Neural progenitor cell (in vitro differentiated cells): ENCODE measurements at regions not wholly inside any gene's neighbourhood (a gene's known extent, or its start where the extent isn't known, plus 50 kb on each side); places are given as distances from the start of the nearest gene placed in this dataset.

Source experiments
- DNase-seq: peaks from one replicate; pipeline ENCODE4 v3.0.0-alpha.2; 2016; ENCODE audit warnings: low spot score
- H2AFZ ChIP-seq: fragments of 200-600 bp; sonication (generic); replicated peaks from 2 replicates; pipeline ENCODE4 v1.6.1; 2016; ENCODE audit warnings: antibody characterized with exemption
- H3F3A ChIP-seq: fragments of 200-600 bp; sonication (generic); 2 replicates; pipeline ENCODE4 v1.6.1; 2016; ENCODE audit warnings: antibody characterized with exemption, low read depth
- H3K27ac ChIP-seq: fragments of 200-600 bp; sonication (generic); 2 replicates; pipeline ENCODE4 v1.5.1; 2016; ENCODE audit warnings: mild to moderate bottlenecking
- H3K27me3 ChIP-seq: fragments of 200-600 bp; sonication (generic); 2 replicates; pipeline ENCODE4 v1.6.1; 2016; ENCODE audit warnings: mild to moderate bottlenecking, moderate library complexity
- H3K36me3 ChIP-seq: fragments of 200-600 bp; sonication (generic); 2 replicates; pipeline ENCODE4 v1.5.1; 2016
- H3K4me1 ChIP-seq: fragments of 200-600 bp; sonication (generic); 2 replicates; pipeline ENCODE4 v1.6.1; 2016; ENCODE audit warnings: mixed run types
- H3K4me2 ChIP-seq: fragments of 200-600 bp; sonication (generic); 2 replicates; pipeline ENCODE4 v1.6.1; 2016
- H3K4me3 ChIP-seq: fragments of 200-600 bp; sonication (generic); 2 replicates; pipeline ENCODE4 v1.5.1; 2016
- H3K79me2 ChIP-seq: fragments of 200-600 bp; sonication (generic); 2 replicates; pipeline ENCODE4 v1.6.1; 2016; ENCODE audit warnings: low read depth
- H3K9ac ChIP-seq: fragments of 200-600 bp; sonication (generic); 2 replicates; pipeline ENCODE4 v1.6.1; 2016
- H3K9me3 ChIP-seq: fragments of 200-600 bp; sonication (generic); 2 replicates; pipeline ENCODE4 v1.5.1; 2016; ENCODE audit warnings: low read depth
- H4K20me1 ChIP-seq: fragments of 200-600 bp; sonication (generic); 2 replicates; pipeline ENCODE4 v1.6.1; 2016; ENCODE audit warnings: low read depth
- H3K27ac Mint-ChIP-seq: 3 replicates; pipeline ENCODE4 v1.8.0; 2021; ENCODE audit warnings: mixed read lengths
- H3K27me3 Mint-ChIP-seq: 2 replicates; pipeline ENCODE4 v1.8.0; 2022; ENCODE audit warnings: low read depth, mild to moderate bottlenecking, inconsistent platforms, moderate library complexity, mixed read lengths; ENCODE audit not compliant: insufficient read depth
- H3K36me3 Mint-ChIP-seq: 3 replicates; pipeline ENCODE4 v1.8.0; 2021; ENCODE audit warnings: mixed read lengths
- H3K4me1 Mint-ChIP-seq: 3 replicates; pipeline ENCODE4 v1.8.0; 2021; ENCODE audit warnings: mixed read lengths
- H3K4me3 Mint-ChIP-seq: 3 replicates; pipeline ENCODE4 v1.8.0; 2021; ENCODE audit warnings: mild to moderate bottlenecking, moderate library complexity, mixed read lengths
- H3K9me3 Mint-ChIP-seq: 3 replicates; pipeline ENCODE4 v1.8.0; 2020; ENCODE audit warnings: mixed read lengths
- CTCF ChIP-seq: fragments of 200-600 bp; sonication (generic); IDR thresholded peaks from 2 replicates; pipeline ENCODE4 v1.5.1; 2017; ENCODE audit warnings: antibody characterized with exemption, mild to moderate bottlenecking
- EZH2 ChIP-seq: fragments of 200-600 bp; sonication (generic); IDR thresholded peaks from 2 replicates; pipeline ENCODE4 v1.6.1; 2017; ENCODE audit warnings: antibody characterized with exemption, mild to moderate bottlenecking, moderate library complexity
- EZH2phosphoT487 ChIP-seq: fragments of 200-600 bp; sonication (generic); IDR thresholded peaks from 2 replicates; pipeline ENCODE4 v1.6.1; 2017; ENCODE audit warnings: antibody characterized with exemption

DNA sequence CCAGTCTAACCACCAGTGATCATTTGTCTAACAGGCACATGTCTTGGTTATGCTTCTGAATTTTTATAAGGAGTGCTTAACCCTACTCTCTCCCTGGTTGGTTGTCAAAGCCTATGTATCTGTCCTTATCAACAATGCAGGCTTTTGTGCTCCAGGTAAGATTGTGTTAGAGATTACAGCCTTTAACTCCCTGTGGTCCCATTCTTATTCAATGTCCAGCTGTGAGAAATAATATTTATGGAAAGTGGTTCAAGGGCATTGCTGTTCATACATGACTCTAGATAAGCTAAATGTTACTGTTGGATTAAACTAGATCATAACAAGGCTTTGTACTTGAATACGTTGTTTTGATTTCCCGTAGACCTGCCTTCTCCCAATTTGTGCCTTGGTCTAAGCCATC lies 146.1 kb upstream of the TSC22D2 start:
- Histone ChIP-seq H3K36me3 (no peaks in the 10 kb centered on the region), H3K4me2 (no peak overlapping the region), H3F3A (no peaks in the 10 kb centered on the region), H3K4me3 (no peak overlapping the region), H3K9ac (no peak overlapping the region), H3K9me3 (no peaks in the 10 kb centered on the region), H3K79me2 (no peaks in the 10 kb centered on the region), H3K4me1 (no peaks in the 10 kb centered on the region), H3K27ac (no peak overlapping the region), H3K27me3 (no peaks in the 10 kb centered on the region), H4K20me1 (no peaks in the 10 kb centered on the region), H2AFZ (no peak overlapping the region)
- Mint-ChIP-seq H3K27ac (no peak overlapping the region), H3K4me3 (no peak overlapping the region), H3K9me3 (no peaks in the 10 kb centered on the region), H3K27me3 (no peaks in the 10 kb centered on the region), H3K36me3 (no peaks in the 10 kb centered on the region), H3K4me1 (peaks cover 5% of the 10 kb centered on the region)
- no peak for DNase-seq
- TF ChIP-seq EZH2 (no peak), EZH2phosphoT487 (no peak), CTCF (no peak)

GRCh38 chr3:150261418-150261817 lies 146.7 kb upstream of the TSC22D2 start:
- Mint-ChIP-seq H3K4me3 (no peak overlapping the region), H3K27me3 (no peaks in the 10 kb centered on the region), H3K4me1 (peaks cover 5% of the 10 kb centered on the region), H3K36me3 (no peaks in the 10 kb centered on the region), H3K9me3 (peaks cover 3% of the 10 kb centered on the region), H3K27ac (no peak overlapping the region)
- no peaks in the 10 kb centered on the region for H3K4me1 ChIP-seq
- H4K20me1 ChIP-seq, result no peaks in the 10 kb centered on the region
- H3K36me3 ChIP-seq, result no peaks in the 10 kb centered on the region
- DNase-seq, result no peak
- no peaks in the 10 kb centered on the region for H3K27me3 ChIP-seq
- H3K4me3 ChIP-seq, result no peak overlapping the region
- H3K9me3 ChIP-seq, result no peaks in the 10 kb centered on the region
- H3K4me2 ChIP-seq, result no peak overlapping the region
- no peaks in the 10 kb centered on the region for H3K79me2 ChIP-seq
- TF ChIP-seq EZH2 (no peak), CTCF (no peak), EZH2phosphoT487 (no peak)
- no peak overlapping the region for H3K9ac ChIP-seq
- no peak overlapping the region for H3K27ac ChIP-seq
- no peak overlapping the region for H2AFZ ChIP-seq
- no peaks in the 10 kb centered on the region for H3F3A ChIP-seq

GRCh38 chr3:150260398-150260710 lies 147.7 kb upstream of the TSC22D2 start:
- no peak overlapping the region for H3K27ac Mint-ChIP-seq
- H3K36me3 Mint-ChIP-seq, result no peaks in the 10 kb centered on the region
- DNase-seq, result no peak
- TF ChIP-seq EZH2phosphoT487 (no peak), CTCF (no peak), EZH2 (no peak)
- Histone ChIP-seq H2AFZ (no peak overlapping the region), H3K4me3 (no peak overlapping the region), H3K9ac (no peak overlapping the region), H3K27me3 (no peaks in the 10 kb centered on the region), H4K20me1 (no peaks in the 10 kb centered on the region), H3K36me3 (no peaks in the 10 kb centered on the region), H3K4me1 (no peaks in the 10 kb centered on the region), H3K4me2 (no peak overlapping the region), H3K9me3 (no peaks in the 10 kb centered on the region), H3K79me2 (no peaks in the 10 kb centered on the region), H3K27ac (no peak overlapping the region), H3F3A (no peaks in the 10 kb centered on the region)
- H3K27me3 Mint-ChIP-seq, result no peaks in the 10 kb centered on the region
- H3K4me1 Mint-ChIP-seq, result peaks cover 11% of the 10 kb centered on the region
- no peak overlapping the region for H3K4me3 Mint-ChIP-seq
- H3K9me3 Mint-ChIP-seq, result peaks cover 3% of the 10 kb centered on the region
